K562 (cell line): ENCODE measurements at regions not wholly inside any gene's neighbourhood (a gene's known extent, or its start where the extent isn't known, plus 50 kb on each side); places are given as distances from the start of the nearest gene placed in this dataset.
A peak's percentile ranks its signal among the peaks of the same experiment; 100 is the strongest.

ENCODE experiments used
- ATAC-seq: fragments of 200-7000 bp; cut with Tn5 transposase; 3 replicates; pipeline ENCODE4 v1.9.1; 2020; ENCODE audit warnings: moderate library complexity
- BruUV-seq: library from RNA; stranded (reverse); fragments of 400-500 nt; replicated peaks from 2 replicates; lab custom pipeline; 2021; lab: Mats Ljungman, UMichigan
- CTCF ChIA-PET: fragments of 300-600 bp; formaldehyde crosslinking; extraction: SDS; loops from one replicate; lab custom pipeline; 2021; ENCODE audit warnings: low intra/inter-chr PET ratio; lab: Yijun Ruan, JAX
- POLR2A ChIA-PET: fragments of 300-600, 350-650 bp; sonication (Branson Sonifier 250); formaldehyde crosslinking; extraction: SDS; loops from one replicate; lab custom pipeline; 2021; ENCODE audit warnings: antibody characterized with exemption, inconsistent platforms; lab: Yijun Ruan, JAX
- DNase-seq, 4 experiments: peaks; one replicate each; pipeline versions ENCODE4 v3.0.0 to v3.0.0-alpha.2; 2011 to 2018; ENCODE audit warnings: low spot score in 3 of 4, mixed read lengths in 3 of 4; ENCODE audit errors: extremely low read depth in 1 of 4
- FAIRE-seq: peaks from 2 replicates; lab custom pipeline; 2011; peaks lifted over from hg19 to GRCh38; lab: Jason Lieb, UNC
- H2AFZ ChIP-seq: 2 replicates; pipeline ENCODE4 v1.6.0; 2011; ENCODE audit warnings: low read depth, low read length, control low read depth, inconsistent platforms
- H3K27ac ChIP-seq: fragments of 200-600 bp; 3 replicates; pipeline ENCODE4 v1.8.0; 2011; ENCODE audit warnings: low read depth, mild to moderate bottlenecking, control low read depth, inconsistent platforms, low read length, moderate library complexity, mixed read lengths; ENCODE audit errors: extremely low read depth
- H3K27me3 ChIP-seq, 2 experiments: fragments of 300-600 bp in 1 of 2; 2 replicates in 1 of 2; 3 replicates in 1 of 2; pipeline versions ENCODE4 v1.6.0 to v1.8.0; 2011; ENCODE audit warnings: inconsistent platforms in 2 of 2, low read length in 2 of 2, mild to moderate bottlenecking in 1 of 2, mixed read lengths in 1 of 2, moderate library complexity in 1 of 2; ENCODE audit not compliant: control insufficient read depth in 2 of 2, insufficient read depth in 2 of 2
- H3K36me3 ChIP-seq: fragments of 300-600 bp; 3 replicates; pipeline ENCODE4 v1.8.0; 2011; ENCODE audit warnings: mild to moderate bottlenecking, low read length, inconsistent platforms; ENCODE audit not compliant: control insufficient read depth, insufficient read depth
- H3K4me1 ChIP-seq, 2 experiments: fragments of 200-600 bp in 1 of 2; replicated peaks in 1 of 2; 2 replicates in 1 of 2; 3 replicates in 1 of 2; pipeline versions ENCODE4 v1.5.1 to v1.8.0; 2011; ENCODE audit warnings: inconsistent platforms in 2 of 2, low read length in 2 of 2, mild to moderate bottlenecking in 1 of 2, mixed read lengths in 1 of 2, moderate library complexity in 1 of 2; ENCODE audit not compliant: control insufficient read depth in 2 of 2, insufficient read depth in 2 of 2
- H3K4me2 ChIP-seq: 2 replicates; pipeline ENCODE4 v1.6.1; 2011; ENCODE audit warnings: low read length, control low read depth, inconsistent platforms, mixed read lengths; ENCODE audit not compliant: insufficient read depth
- H3K4me3 ChIP-seq: fragments of 200-600 bp; sonication (generic), shearing (Covaris generic); 2 replicates; pipeline ENCODE4 v1.5.1; 2016; ENCODE audit warnings: control low read depth, inconsistent platforms
- H3K79me2 ChIP-seq: fragments of 200-600 bp; 3 replicates; pipeline ENCODE4 v1.8.0; 2011; ENCODE audit warnings: low read length, inconsistent platforms; ENCODE audit not compliant: control insufficient read depth, insufficient read depth
- H3K9ac ChIP-seq, 2 experiments: 2 replicates each; pipeline versions ENCODE4 v1.6.0 to v1.6.1; 2011; ENCODE audit warnings: low read depth in 2 of 2, low read length in 2 of 2, control low read depth in 1 of 2, inconsistent platforms in 1 of 2, mild to moderate bottlenecking in 1 of 2, mixed read lengths in 1 of 2; ENCODE audit not compliant: insufficient read depth in 1 of 2
- H3K9me1 ChIP-seq: one replicate; pipeline ENCODE4 v1.6.0; 2011; ENCODE audit warnings: inconsistent platforms, mild to moderate bottlenecking, low read length, moderate library complexity; ENCODE audit not compliant: control insufficient read depth, insufficient read depth
- H3K9me3 ChIP-seq: replicated peaks from 2 replicates; pipeline ENCODE4 v1.5.1; 2011; ENCODE audit warnings: low read depth, low read length, inconsistent platforms; ENCODE audit not compliant: control insufficient read depth, insufficient read depth
- H4K20me1 ChIP-seq: replicated peaks from 2 replicates; pipeline ENCODE4 v1.6.1; 2011; ENCODE audit warnings: low read length, inconsistent platforms, mixed read lengths; ENCODE audit not compliant: control insufficient read depth, insufficient read depth
- EGR1 ChIP-seq: fragments of 450-650 bp; conservative IDR thresholded peaks from 2 replicates; pipeline ENCODE4 v1.6.1; 2017; ENCODE audit warnings: mild to moderate bottlenecking
- MEF2A ChIP-seq: IDR thresholded peaks from 2 replicates; pipeline ENCODE4 v1.6.1; 2011; ENCODE audit warnings: low read depth, mild to moderate bottlenecking, low read length, moderate library complexity; ENCODE audit not compliant: control insufficient read depth
- POLR3G ChIP-seq: IDR thresholded peaks from 2 replicates; pipeline ENCODE4 v1.6.1; 2011; ENCODE audit not compliant: insufficient read length, insufficient replicate concordance; ENCODE audit errors: extremely low read depth
- ZFP36 ChIP-seq: fragments of 150-350 bp; IDR thresholded peaks from 2 replicates; pipeline ENCODE4 v1.6.1; 2018; ENCODE audit warnings: low read length, low read depth; ENCODE audit not compliant: partially characterized antibody
- ZNF511 ChIP-seq: sonication (generic); formaldehyde crosslinking; IDR thresholded peaks from 2 replicates; pipeline ENCODE4 v1.8.0; 2022; ENCODE audit warnings: mild to moderate bottlenecking, missing genetic modification reagents
- WGBS: fragments of 100-300 bp; shearing (Covaris generic); methylation state at CpG from one replicate; pipeline ENCODE4 v1.1.6; 2016; ENCODE audit warnings: low coverage, mixed read lengths; ENCODE audit not compliant: insufficient coverage; ENCODE audit errors: missing lambda C conversion rate; 5-methylcytosine and 5-hydroxymethylcytosine counted together
- in situ Hi-C: fragments of 300-500 bp; cut with MboI; formaldehyde crosslinking; loops from 4 replicates; pipeline ENCODE4 v1.15.0; 2018; ENCODE audit warnings: inconsistent platforms, mixed read lengths
- intact Hi-C: fragments of 100-400 bp; cut with micrococcal nuclease; formaldehyde crosslinking; loops from 2 replicates; pipeline ENCODE4 v1.14.2; 2022

- H3K27me3 ChIP-seq: peaks cover 3 to 54% of the 10 kb centered on the region in 2 experiments
Observed at GRCh38 chr17:45667591-45668171, 116.4 kb upstream of the CRHR1 start.

GRCh38 chr17:45668316-45668715 lies 115.8 kb upstream of the CRHR1 start:
- H3K79me2 ChIP-seq: no peaks in the 10 kb centered on the region
- no peak overlapping the region for H3K9ac ChIP-seq
- H2AFZ ChIP-seq: no peak overlapping the region
- BruUV-seq: no TSS peak
- no peaks in the 10 kb centered on the region for H3K9me3 ChIP-seq
- TF ChIP-seq ZNF511 (CRISPR knock-in tag) (no peak), ZFP36 (no peak), POLR3G (no peak)
- in situ Hi-C loops (no loop called here), intact Hi-C loops (no loop called here)
- 2% methylated on average over 4 of the region's 4 CpGs for WGBS
- H3K4me1 ChIP-seq: no peaks in the 10 kb centered on the region
- DNase-seq: no peak
- H3K27ac ChIP-seq: no peak overlapping the region
- ATAC-seq: no peak
- CTCF ChIA-PET: no interaction called here
- no peak overlapping the region for H3K4me3 ChIP-seq
- H3K27me3 ChIP-seq: peaks cover 3 to 54% of the 10 kb centered on the region in 2 experiments; a peak in 4 of 5 replicates
- H4K20me1 ChIP-seq: no peaks in the 10 kb centered on the region
- no peaks in the 10 kb centered on the region for H3K9me1 ChIP-seq
- POLR2A ChIA-PET: interaction anchor here (0.8 to 1.3 kb wide), 2 partner anchors 9 to 11 kb away, joined by 3 read pairs; no protein-coding TSS in a partner anchor
- FAIRE-seq: no peak
- H3K4me2 ChIP-seq: no peak overlapping the region
- no peaks in the 10 kb centered on the region for H3K36me3 ChIP-seq

More at GRCh38 chr17:45667591-45668171, 116.4 kb upstream of the CRHR1 start:
- no peak for TF ChIP-seq MEF2A
- peak; percentile 46 for TF ChIP-seq EGR1
- H3K36me3 ChIP-seq: no peaks in the 10 kb centered on the region
- H3K79me2 ChIP-seq: no peaks in the 10 kb centered on the region
- H3K9me3 ChIP-seq: no peaks in the 10 kb centered on the region
- 0% methylated on average over 6 of the region's 6 CpGs for whole genome bisulfite sequencing
- DNase-seq (no peak), ATAC-seq (no peak), FAIRE-seq (no peak)
- in situ Hi-C loops (no loop called here), intact Hi-C loops (no loop called here)
- H2AFZ ChIP-seq: no peak overlapping the region
- BruUV-seq: no TSS peak
- H3K4me2 ChIP-seq: no peak overlapping the region
- CTCF ChIA-PET: no interaction called here
- H3K9ac ChIP-seq: no peak overlapping the region
- no peaks in the 10 kb centered on the region for H3K4me1 ChIP-seq
- H4K20me1 ChIP-seq: no peaks in the 10 kb centered on the region
- no peaks in the 10 kb centered on the region for H3K9me1 ChIP-seq
- POLR2A ChIA-PET: interaction anchor here (0.7 to 1.3 kb wide), 4 partner anchors 10 to 187 kb away, joined by 3 read pairs; no protein-coding TSS in a partner anchor
- H3K4me3 ChIP-seq: no peak overlapping the region
- H3K27ac ChIP-seq: no peak overlapping the region
